MCF 10A (cell line): ENCODE measurements at regions not wholly inside any gene's neighbourhood (a gene's known extent, or its start where the extent isn't known, plus 50 kb on each side); places are given as distances from the start of the nearest gene placed in this dataset.

Experiments used
- BruUV-seq: library from RNA; stranded (reverse); fragments of 400-500 nt; replicated peaks from 2 replicates; lab custom pipeline; 2021; lab: Mats Ljungman, UMichigan
- CTCF ChIA-PET: fragments of 300-600 bp; sonication (Branson Sonifier 250); formaldehyde crosslinking; extraction: SDS; loops from one replicate; lab custom pipeline; 2021; ENCODE audit warnings: antibody characterized with exemption, inconsistent platforms; lab: Yijun Ruan, JAX
- POLR2A ChIA-PET: fragments of 300-600, 350-650 bp; sonication (Branson Sonifier 250); formaldehyde crosslinking; extraction: SDS; loops from one replicate; lab custom pipeline; 2020; ENCODE audit warnings: antibody characterized with exemption, inconsistent platforms; lab: Yijun Ruan, JAX
- DNase-seq: peaks from one replicate; pipeline ENCODE4 v3.0.0-alpha.2; 2018; ENCODE audit not compliant: unreplicated experiment
- H3K27ac Mint-ChIP-seq: one replicate; pipeline ENCODE4 v1.8.0; 2022; ENCODE audit warnings: mild to moderate bottlenecking, low read depth, mixed read lengths; ENCODE audit not compliant: unreplicated experiment
- H3K27me3 Mint-ChIP-seq: one replicate; pipeline ENCODE4 v1.8.0; 2022; ENCODE audit warnings: mixed read lengths; ENCODE audit not compliant: insufficient read depth, unreplicated experiment
- H3K36me3 Mint-ChIP-seq: one replicate; pipeline ENCODE4 v1.8.0; 2022; ENCODE audit warnings: mild to moderate bottlenecking, moderate library complexity, mixed read lengths; ENCODE audit not compliant: insufficient read depth, unreplicated experiment
- H3K4me1 Mint-ChIP-seq: one replicate; pipeline ENCODE4 v1.8.0; 2022; ENCODE audit warnings: mixed read lengths; ENCODE audit not compliant: insufficient read depth, unreplicated experiment
- H3K4me3 Mint-ChIP-seq: one replicate; pipeline ENCODE4 v1.8.0; 2022; ENCODE audit warnings: mild to moderate bottlenecking, moderate library complexity, mixed read lengths; ENCODE audit not compliant: unreplicated experiment
- H3K9me3 Mint-ChIP-seq: one replicate; pipeline ENCODE4 v1.8.0; 2022; ENCODE audit warnings: mixed read lengths; ENCODE audit not compliant: unreplicated experiment
- CTCF ChIP-seq: fragments of 200-600 bp; IDR thresholded peaks from one replicate; pipeline ENCODE4 v1.8.0; 2022; ENCODE audit warnings: antibody characterized with exemption, mild to moderate bottlenecking; ENCODE audit not compliant: unreplicated experiment
- intact Hi-C: fragments of 100-400 bp; cut with micrococcal nuclease; formaldehyde crosslinking; loops from 2 replicates; pipeline ENCODE4 v1.14.1; 2022

GRCh38 chr2:228938629-228939028 lies 332.5 kb downstream of the PID1 start:
- no peak overlapping the region for H3K4me3 Mint-ChIP-seq
- no peak overlapping the region for H3K27ac Mint-ChIP-seq
- H3K27me3 Mint-ChIP-seq = no peaks in the 10 kb centered on the region
- H3K36me3 Mint-ChIP-seq = no peaks in the 10 kb centered on the region
- CTCF ChIA-PET = interaction anchor here (0.6 kb wide), 1 partner anchor 15 kb away, joined by 3 read pairs; no protein-coding TSS in a partner anchor
- peaks cover 10% of the 10 kb centered on the region for H3K9me3 Mint-ChIP-seq
- intact Hi-C loops = no loop called here
- POLR2A ChIA-PET = interaction anchor here (0.6 kb wide), 1 partner anchor 1199 kb away, joined by 3 read pairs; no protein-coding TSS in a partner anchor
- peaks cover 14% of the 10 kb centered on the region for H3K4me1 Mint-ChIP-seq
- BruUV-seq = no TSS peak
- TF ChIP-seq CTCF = no peak
- peak; percentile 71 for DNase-seq

- Mint-ChIP-seq H3K36me3 (no peaks in the 10 kb centered on the region), H3K27me3 (no peaks in the 10 kb centered on the region), H3K4me1 (no peaks in the 10 kb centered on the region), H3K27ac (no peak overlapping the region), H3K9me3 (peaks cover 8% of the 10 kb centered on the region), H3K4me3 (no peak overlapping the region)
- intact Hi-C loops = no loop called here
- DNase-seq = peak; percentile 26
- CTCF ChIA-PET = interaction anchor here (0.6 to 0.9 kb wide), 3 partner anchors 22 to 769 kb away, joined by 3 to 4 read pairs (median 3); no protein-coding TSS in a partner anchor
- POLR2A ChIA-PET = no interaction called here
- TF ChIP-seq CTCF = no peak
- BruUV-seq = no TSS peak
Observed at GRCh38 chr2:228927028-228928010, 343.8 kb downstream of the PID1 start.

- intact Hi-C loops = no loop called here
- ChIA-PET POLR2A (no interaction called here), CTCF (no interaction called here)
- Mint-ChIP-seq H3K27ac (no peak overlapping the region), H3K36me3 (no peaks in the 10 kb centered on the region), H3K9me3 (peaks cover 8% of the 10 kb centered on the region), H3K27me3 (no peaks in the 10 kb centered on the region), H3K4me3 (no peak overlapping the region), H3K4me1 (no peaks in the 10 kb centered on the region)
- no peak for DNase-seq
- BruUV-seq = no TSS peak
- no peak for TF ChIP-seq CTCF
Observed at GRCh38 chr2:228919808-228920207, 351.3 kb downstream of the PID1 start.

- BruUV-seq = no TSS peak
- TF ChIP-seq CTCF = no peak
- DNase-seq = no peak
- H3K36me3 Mint-ChIP-seq = no peaks in the 10 kb centered on the region
- POLR2A ChIA-PET = no interaction called here
- H3K4me3 Mint-ChIP-seq = no peak overlapping the region
- H3K27me3 Mint-ChIP-seq = no peaks in the 10 kb centered on the region
- intact Hi-C loops = no loop called here
- no peak overlapping the region for H3K27ac Mint-ChIP-seq
- no peaks in the 10 kb centered on the region for H3K4me1 Mint-ChIP-seq
- no peaks in the 10 kb centered on the region for H3K9me3 Mint-ChIP-seq
- CTCF ChIA-PET = no interaction called here
Observed at GRCh38 chr2:228917220-228917619, 353.9 kb downstream of the PID1 start.
